H1 (cell line): ENCODE measurements at regions not wholly inside any gene's neighbourhood (a gene's known extent, or its start where the extent isn't known, plus 50 kb on each side); places are given as distances from the start of the nearest gene placed in this dataset.

Source experiments
- CTCF ChIA-PET: fragments of 300-600 bp; sonication (Branson Sonifier 250); formaldehyde crosslinking; loops from one replicate; lab custom pipeline; 2021; ENCODE audit not compliant: partially characterized antibody; lab: Charles Lee
- POLR2A ChIA-PET: fragments of 300-600 bp; sonication (Branson Sonifier 250); formaldehyde crosslinking; loops from one replicate; lab custom pipeline; 2021; ENCODE audit warnings: inconsistent platforms; ENCODE audit not compliant: partially characterized antibody; lab: Charles Lee
- DNase-seq, 2 experiments: peaks; one replicate each; pipeline versions ENCODE4 v3.0.0 to v3.0.0-alpha.2; 2010 to 2022; ENCODE audit warnings: low spot score in 2 of 2, low read depth in 1 of 2, mixed read lengths in 1 of 2
- FAIRE-seq: peaks from 2 replicates; lab custom pipeline; 2011; peaks lifted over from hg19 to GRCh38; lab: Jason Lieb, UNC
- H2AFZ ChIP-seq: 2 replicates; pipeline ENCODE4 v1.8.1; 2012; ENCODE audit warnings: low read length, inconsistent platforms
- H2AK5ac ChIP-seq: 2 replicates; pipeline ENCODE4 v1.6.1; 2013; ENCODE audit warnings: low read depth, low read length
- H2BK120ac ChIP-seq: replicated peaks from 2 replicates; pipeline ENCODE3; 2013; ENCODE audit warnings: low read depth, low read length, inconsistent platforms
- H2BK12ac ChIP-seq: 2 replicates; pipeline ENCODE4 v1.6.1; 2013; ENCODE audit warnings: low read depth, low read length
- H2BK15ac ChIP-seq: 2 replicates; pipeline ENCODE4 v1.6.1; 2013; ENCODE audit warnings: low read length
- H2BK20ac ChIP-seq: 2 replicates; pipeline ENCODE4 v1.6.1; 2013; ENCODE audit warnings: low read length
- H2BK5ac ChIP-seq: 2 replicates; pipeline ENCODE4 v1.6.1; 2013; ENCODE audit warnings: low read depth, low read length
- H3K14ac ChIP-seq: 2 replicates; pipeline ENCODE4 v1.6.1; 2013; ENCODE audit warnings: inconsistent platforms; ENCODE audit not compliant: insufficient read length
- H3K18ac ChIP-seq: 2 replicates; pipeline ENCODE4 v1.6.1; 2013; ENCODE audit warnings: low read length; ENCODE audit errors: extremely low read depth
- H3K23ac ChIP-seq: 2 replicates; pipeline ENCODE4 v1.6.1; 2013; ENCODE audit warnings: inconsistent platforms; ENCODE audit not compliant: insufficient read length
- H3K23me2 ChIP-seq: 2 replicates; pipeline ENCODE4 v1.6.1; 2013; ENCODE audit warnings: low read depth, low read length
- H3K27ac ChIP-seq: 2 replicates; pipeline ENCODE4 v1.6.1; 2011; ENCODE audit warnings: low read depth, low read length, inconsistent platforms
- H3K27me3 ChIP-seq, 4 experiments: replicated peaks in 1 of 4; 1 replicate in 1 of 4; 2 replicates in 3 of 4; pipeline versions ENCODE4 v1.6.1 to v1.8.1; 2011 to 2013; ENCODE audit warnings: low read length in 3 of 4, mild to moderate bottlenecking in 3 of 4, inconsistent platforms in 2 of 4, mixed read lengths in 2 of 4, moderate library complexity in 1 of 4; ENCODE audit not compliant: control insufficient read depth in 3 of 4, insufficient read depth in 3 of 4; ENCODE audit errors: extremely low read depth in 1 of 4
- H3K36me3 ChIP-seq, 4 experiments: 2 replicates each; pipeline versions ENCODE4 v1.6.1 to v1.8.1; 2011 to 2013; ENCODE audit warnings: mild to moderate bottlenecking in 4 of 4, low read length in 3 of 4, moderate library complexity in 2 of 4, control low read depth in 1 of 4, inconsistent platforms in 1 of 4; ENCODE audit not compliant: insufficient read depth in 4 of 4, control insufficient read depth in 2 of 4
- H3K4ac ChIP-seq: replicated peaks from 2 replicates; pipeline ENCODE3; 2013; ENCODE audit warnings: low read length, low read depth, mixed read lengths, inconsistent platforms; ENCODE audit not compliant: insufficient read length
- H3K4me1 ChIP-seq, 4 experiments: replicated peaks in 1 of 4; 1 replicate in 1 of 4; 2 replicates in 3 of 4; pipeline versions ENCODE4 v1.6.1 to v1.8.1; 2011 to 2013; ENCODE audit warnings: low read length in 3 of 4, inconsistent platforms in 2 of 4, mixed read lengths in 1 of 4; ENCODE audit not compliant: insufficient read depth in 4 of 4, control insufficient read depth in 3 of 4
- H3K4me2 ChIP-seq, 2 experiments: 2 replicates each; pipeline versions ENCODE4 v1.6.1 to v1.8.1; 2011 to 2013; ENCODE audit warnings: low read depth in 2 of 2, low read length in 2 of 2, control low read depth in 1 of 2, inconsistent platforms in 1 of 2, mild to moderate bottlenecking in 1 of 2; ENCODE audit not compliant: insufficient read depth in 1 of 2
- H3K4me3 ChIP-seq, 4 experiments: fragments of 200-600, 300-600 bp in 1 of 4; sonication (generic), shearing (Covaris generic), sonication (Bioruptor Twin) in 1 of 4; 2 replicates each; pipeline versions ENCODE4 v1.5.1 to v1.8.1; 2011 to 2016; ENCODE audit warnings: low read length in 4 of 4, low read depth in 3 of 4, control low read depth in 2 of 4, inconsistent platforms in 2 of 4, mild to moderate bottlenecking in 2 of 4, mixed read lengths in 1 of 4, moderate library complexity in 1 of 4; ENCODE audit not compliant: insufficient read depth in 2 of 4; ENCODE audit errors: extremely low read depth in 1 of 4
- H3K56ac ChIP-seq: replicated peaks from 2 replicates; pipeline ENCODE3; 2013; ENCODE audit warnings: low read depth, mild to moderate bottlenecking, mixed read lengths, low read length, inconsistent platforms; ENCODE audit not compliant: insufficient read length
- H3K79me1 ChIP-seq: 2 replicates; pipeline ENCODE4 v1.6.1; 2013; ENCODE audit warnings: low read depth, low read length, control low read depth
- H3K79me2 ChIP-seq, 2 experiments: 2 replicates each; pipeline versions ENCODE4 v1.6.1 to v1.8.1; 2012 to 2013; ENCODE audit warnings: low read length in 2 of 2, mild to moderate bottlenecking in 2 of 2, inconsistent platforms in 1 of 2; ENCODE audit not compliant: insufficient read depth in 2 of 2, control insufficient read depth in 1 of 2
- H3K9ac ChIP-seq, 4 experiments: replicated peaks in 1 of 4; 1 replicate in 1 of 4; 2 replicates in 3 of 4; pipeline versions ENCODE4 v1.6.1 to v1.8.1; 2011 to 2013; ENCODE audit warnings: low read depth in 3 of 4, low read length in 3 of 4, control low read depth in 2 of 4, mild to moderate bottlenecking in 2 of 4, moderate library complexity in 2 of 4, inconsistent platforms in 1 of 4; ENCODE audit errors: extremely low read depth in 1 of 4
- H3K9me3 ChIP-seq, 2 experiments: 2 replicates each; pipeline versions ENCODE4 v1.6.1 to v1.8.1; 2012 to 2013; ENCODE audit warnings: mild to moderate bottlenecking in 2 of 2, moderate library complexity in 2 of 2, control low read depth in 1 of 2, inconsistent platforms in 1 of 2, low read depth in 1 of 2, low read length in 1 of 2, mixed read lengths in 1 of 2; ENCODE audit not compliant: insufficient read depth in 2 of 2
- H4K20me1 ChIP-seq, 2 experiments: replicated peaks in 1 of 2; 2 replicates each; pipeline versions ENCODE3 to v1.8.1; 2011 to 2013; ENCODE audit warnings: inconsistent platforms in 2 of 2, low read length in 2 of 2, mild to moderate bottlenecking in 1 of 2; ENCODE audit not compliant: insufficient read depth in 2 of 2, control insufficient read depth in 1 of 2
- H4K5ac ChIP-seq: 2 replicates; pipeline ENCODE4 v1.6.1; 2013; ENCODE audit warnings: low read length, low read depth, mixed read lengths, inconsistent platforms; ENCODE audit not compliant: insufficient read length
- H4K8ac ChIP-seq: 2 replicates; pipeline ENCODE4 v1.8.0; 2013; ENCODE audit warnings: mild to moderate bottlenecking, moderate library complexity, low read length, inconsistent platforms; ENCODE audit not compliant: insufficient read depth; ENCODE audit errors: extremely low read depth
- H4K91ac ChIP-seq: replicated peaks from 2 replicates; pipeline ENCODE3; 2013; ENCODE audit warnings: low read length, mixed read lengths, inconsistent platforms; ENCODE audit not compliant: insufficient read length
- ATF3 ChIP-seq: IDR thresholded peaks from 2 replicates; pipeline ENCODE4 v1.6.1; 2011; ENCODE audit warnings: low read depth, mild to moderate bottlenecking, low read length; ENCODE audit not compliant: insufficient read depth
- BACH1 ChIP-seq: IDR thresholded peaks from 2 replicates; pipeline ENCODE4 v1.6.1; 2012; ENCODE audit warnings: low read length, improper control_type of control experiment
- BRCA1 ChIP-seq: IDR thresholded peaks from 2 replicates; pipeline ENCODE4 v1.6.1; 2012; ENCODE audit warnings: low read depth, low read length, improper control_type of control experiment
- CEBPB ChIP-seq: IDR thresholded peaks from 2 replicates; pipeline ENCODE4 v1.6.1; 2012; ENCODE audit warnings: low read depth, low read length
- HDAC6 ChIP-seq: IDR thresholded peaks from one replicate; pipeline ENCODE4 v1.7.1; 2012; ENCODE audit warnings: low read depth, mild to moderate bottlenecking, inconsistent platforms, low read length, moderate library complexity
- JUN ChIP-seq: IDR thresholded peaks from 2 replicates; pipeline ENCODE4 v1.6.1; 2011; ENCODE audit warnings: low read depth, mild to moderate bottlenecking, improper control_type of control experiment, low read length
- MAX ChIP-seq: IDR thresholded peaks from 2 replicates; pipeline ENCODE4 v1.6.1; 2012; ENCODE audit warnings: inconsistent platforms
- PHF8 ChIP-seq: fragments of 200-600 bp; sonication (generic); conservative IDR thresholded peaks from 2 replicates; pipeline ENCODE4 v1.7.1; 2012; ENCODE audit warnings: low read depth, mild to moderate bottlenecking, inconsistent platforms, low read length, moderate library complexity
- POU5F1 ChIP-seq: IDR thresholded peaks from 2 replicates; pipeline ENCODE4 v1.6.1; 2011; ENCODE audit warnings: low read depth, mild to moderate bottlenecking, low read length, moderate library complexity
- SIN3A ChIP-seq, 2 experiments: IDR thresholded peaks in 1 of 2; conservative IDR thresholded peaks in 1 of 2; 2 replicates each; pipeline ENCODE4 v1.6.1; 2011 to 2012; ENCODE audit warnings: low read length in 2 of 2, improper control_type of control experiment in 1 of 2, low read depth in 1 of 2, mild to moderate bottlenecking in 1 of 2
- SIRT6 ChIP-seq: IDR thresholded peaks from one replicate; pipeline ENCODE4 v1.7.1; 2012; ENCODE audit warnings: low read length, inconsistent platforms
- TAF1 ChIP-seq: IDR thresholded peaks from 2 replicates; pipeline ENCODE4 v1.6.1; 2011; ENCODE audit warnings: mild to moderate bottlenecking, low read depth, low read length
- TEAD4 ChIP-seq: IDR thresholded peaks from 2 replicates; pipeline ENCODE4 v1.6.1; 2012; ENCODE audit warnings: low read depth, low read length, inconsistent platforms, mixed read lengths

DNA sequence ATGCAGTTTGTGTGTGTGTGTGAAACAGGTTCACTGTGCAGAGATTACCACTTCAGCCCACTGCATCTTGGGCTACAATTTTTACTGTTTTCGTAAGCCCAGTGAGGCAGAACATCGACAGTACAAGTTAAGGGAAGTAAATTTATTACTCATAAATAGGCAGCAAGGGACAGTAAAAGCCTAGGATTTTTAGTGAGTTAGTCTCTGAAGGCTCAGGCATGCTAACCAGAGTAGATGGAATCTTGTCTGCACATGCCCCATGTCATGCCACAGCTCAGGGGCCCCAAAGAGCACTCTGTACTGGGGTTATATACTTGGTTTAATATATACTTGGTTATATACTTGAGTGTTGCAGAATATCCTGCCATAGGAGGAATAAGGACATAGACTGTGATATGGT is 825.7 kb downstream of the TECRL start (continued):
- TF ChIP-seq POU5F1: no peak
- TF ChIP-seq CEBPB: no peak
- TF ChIP-seq TAF1: no peak

DNA sequence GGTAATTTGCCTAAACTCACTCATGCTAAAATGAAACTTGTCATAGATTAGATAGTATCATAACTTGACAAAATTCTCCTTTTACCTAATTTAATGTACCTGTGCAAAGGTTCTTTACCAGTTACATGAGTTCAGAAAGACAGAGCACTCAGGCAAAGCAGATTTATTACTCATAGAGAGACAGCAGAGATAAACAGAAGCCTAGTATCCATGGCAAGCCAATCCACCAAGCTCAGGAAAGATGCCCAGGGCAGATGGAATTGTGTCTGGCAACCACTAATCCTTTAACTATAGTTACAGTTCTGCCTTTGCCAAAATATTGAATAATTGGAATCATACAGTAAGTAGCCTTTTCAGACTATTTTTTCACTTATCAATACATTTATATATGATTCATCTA is 826.2 kb downstream of the TECRL start:
- Histone ChIP-seq H4K8ac (no peak overlapping the region), H2BK12ac (no peak overlapping the region), H3K27me3 (no peaks in the 10 kb centered on the region), H3K9me3 (peaks cover 0 to 14% of the 10 kb centered on the region in 2 experiments; a peak in 2 of 4 replicates), H3K4me1 (no peaks in the 10 kb centered on the region), H3K14ac (no peak overlapping the region), H3K23ac (no peak overlapping the region), H3K79me2 (no peaks in the 10 kb centered on the region), H3K18ac (no peak overlapping the region), H3K36me3 (no peaks in the 10 kb centered on the region), H2BK5ac (no peak overlapping the region), H3K4me3 (no peak overlapping the region), H3K56ac (no peak overlapping the region), H4K91ac (no peak overlapping the region), H2AK5ac (no peak overlapping the region), H2BK20ac (no peak overlapping the region), H3K79me1 (no peaks in the 10 kb centered on the region), H2AFZ (no peak overlapping the region), H3K4me2 (no peak overlapping the region), H4K5ac (no peak overlapping the region), H4K20me1 (no peaks in the 10 kb centered on the region), H3K9ac (no peak overlapping the region), H3K23me2 (no peaks in the 10 kb centered on the region), H2BK120ac (no peak overlapping the region), H3K4ac (no peak overlapping the region), H2BK15ac (no peak overlapping the region), H3K27ac (no peak overlapping the region)
- DNase-seq (no peak), FAIRE-seq (no peak)
- POLR2A ChIA-PET: no interaction called here
- TF ChIP-seq JUN: no peak
- TF ChIP-seq ATF3: no peak
- TF ChIP-seq SIRT6: no peak
- no peak for TF ChIP-seq PHF8
- no peak for TF ChIP-seq BRCA1
- no peak for TF ChIP-seq TEAD4
- no peak for TF ChIP-seq MAX
- TF ChIP-seq HDAC6: no peak
- no peak for TF ChIP-seq SIN3A (conservative IDR thresholded peaks at IDR 0.05 in 1 of 2, IDR thresholded peaks at IDR 0.05 in 1 of 2; ENCODE audit: low read depth in 1 of 2, low read length in 2 of 2)
- TF ChIP-seq BACH1: no peak
- CTCF ChIA-PET: no interaction called here
